NOMO-1 treated with DMSO at 0.1 percent for 48 hours (cell line): ENCODE measurements at regions not wholly inside any gene's neighbourhood (a gene's known extent, or its start where the extent isn't known, plus 50 kb on each side); places are given as distances from the start of the nearest gene placed in this dataset.

Source experiments
- DNase-seq: peaks from one replicate; lab custom pipeline; 2025; ENCODE audit not compliant: unreplicated experiment; lab: John Stamatoyannopoulos, UW

- no peak for DNase-seq
Observed at GRCh38 chr12:126481688-126482087, 1416.5 kb downstream of the AACS start.

- DNase-seq, result no peak
Observed at GRCh38 chr12:126482238-126482889, 1417.1 kb downstream of the AACS start.

GRCh38 chr12:126483145-126484068 is 1418.2 kb downstream of the AACS start:
- no peak for DNase-seq

GRCh38 chr12:126487431-126487980 is 1422.3 kb downstream of the AACS start:
- DNase-seq, result no peak

GRCh38 chr12:126488806-126489205 is 1423.6 kb downstream of the AACS start:
- no peak for DNase-seq

- no peak for DNase-seq
Observed at GRCh38 chr12:126492181-126492580, 1426.9 kb downstream of the AACS start.

- no peak for DNase-seq
Observed at GRCh38 chr12:126493366-126494108, 1428.3 kb downstream of the AACS start.

- DNase-seq, result no peak
Observed at GRCh38 chr12:126496201-126496600, 1431.0 kb downstream of the AACS start.

GRCh38 chr12:126506426-126507182 is 1441.4 kb downstream of the AACS start:
- no peak for DNase-seq

GRCh38 chr12:126507231-126507630 is 1442.0 kb downstream of the AACS start:
- no peak for DNase-seq

- DNase-seq, result no peak
Observed at GRCh38 chr12:126509572-126509971, 1444.3 kb downstream of the AACS start.

- no peak for DNase-seq
Observed at GRCh38 chr12:126510630-126511029, 1445.4 kb downstream of the AACS start.

GRCh38 chr12:126512916-126513913 is 1448.0 kb downstream of the AACS start:
- DNase-seq, result no peak

- DNase-seq, result no peak
Observed at GRCh38 chr12:126518596-126519200, 1453.5 kb downstream of the AACS start.

- no peak for DNase-seq
Observed at GRCh38 chr12:126519833-126520232, 1454.6 kb downstream of the AACS start.

GRCh38 chr12:126523891-126524290 is 1458.7 kb downstream of the AACS start:
- no peak for DNase-seq

- no peak for DNase-seq
Observed at GRCh38 chr12:126534495-126534894, 1469.3 kb downstream of the AACS start.

GRCh38 chr12:126534942-126535341 is 1469.7 kb downstream of the AACS start:
- no peak for DNase-seq

GRCh38 chr12:126535971-126536370 is 1470.7 kb downstream of the AACS start:
- DNase-seq, result no peak
